Activated CD4-positive, alpha-beta T cell treated with anti-CD3 and anti-CD28 coated beads for 36 hours (primary cell): ENCODE measurements at regions not wholly inside any gene's neighbourhood (a gene's known extent, or its start where the extent isn't known, plus 50 kb on each side); places are given as distances from the start of the nearest gene placed in this dataset.

Experiments used
- ATAC-seq: fragments of 200-7000 bp; cut with Tn5 transposase; one replicate; pipeline ENCODE4 v1.10.0; 2021; ENCODE audit warnings: mild to moderate bottlenecking, moderate library complexity
- CTCF ChIA-PET: fragments of 350-600 bp; sonication (Branson Sonifier 250); formaldehyde crosslinking; loops from one replicate; lab custom pipeline; 2021; ENCODE audit warnings: antibody characterized with exemption; lab: Charles Lee
- POLR2A ChIA-PET: fragments of 350-600 bp; sonication (Branson Sonifier 250); formaldehyde crosslinking; loops from one replicate; lab custom pipeline; 2021; ENCODE audit warnings: antibody characterized with exemption, inconsistent platforms; lab: Charles Lee
- DNase-seq: peaks from one replicate; pipeline ENCODE4 v3.0.0-alpha.2; 2020
- H3K27ac Mint-ChIP-seq: one replicate; pipeline ENCODE4 v1.8.0; 2021; ENCODE audit warnings: mixed read lengths
- H3K27me3 Mint-ChIP-seq: one replicate; pipeline ENCODE4 v1.8.0; 2021; ENCODE audit warnings: mixed read lengths
- H3K36me3 Mint-ChIP-seq: one replicate; pipeline ENCODE4 v1.8.0; 2021; ENCODE audit warnings: low read depth, mixed read lengths
- H3K4me1 Mint-ChIP-seq: one replicate; pipeline ENCODE4 v1.8.0; 2021; ENCODE audit warnings: mixed read lengths
- H3K4me3 Mint-ChIP-seq: one replicate; pipeline ENCODE4 v1.8.0; 2021; ENCODE audit warnings: mild to moderate bottlenecking, moderate library complexity, mixed read lengths
- H3K9me3 Mint-ChIP-seq: one replicate; pipeline ENCODE4 v1.8.0; 2021; ENCODE audit warnings: low read depth, mixed read lengths
- intact Hi-C, 2 experiments: fragments of 100-400 bp; cut with DNase I in 1 of 2; cut with micrococcal nuclease in 1 of 2; formaldehyde crosslinking; loops; one replicate each; pipeline versions ENCODE4 v1.14.2 to v1.15.1; 2022 to 2024; cut with DNase I, micrococcal nuclease

GRCh38 chr9:20200991-20201431 lies 412.2 kb upstream of the SLC24A2 start:
- Mint-ChIP-seq H3K27me3 (peaks cover 4% of the 10 kb centered on the region), H3K4me3 (no peak overlapping the region), H3K4me1 (peaks cover 7% of the 10 kb centered on the region), H3K27ac (no peak overlapping the region), H3K9me3 (peaks cover 3% of the 10 kb centered on the region), H3K36me3 (peaks cover 2% of the 10 kb centered on the region)
- ATAC-seq = no peak
- DNase-seq = no peak
- ChIA-PET CTCF (interaction anchor here (0.9 kb wide), 1 partner anchor 12 kb away, joined by 3 read pairs; no protein-coding TSS in a partner anchor), POLR2A (no interaction called here)
- intact Hi-C loops = no loop called here

GRCh38 chr9:20200581-20200980 lies 411.7 kb upstream of the SLC24A2 start:
- ChIA-PET CTCF (interaction anchor here (0.9 kb wide), 1 partner anchor 11 kb away, joined by 3 read pairs; no protein-coding TSS in a partner anchor), POLR2A (no interaction called here)
- ATAC-seq = no peak
- no peak overlapping the region for H3K4me3 Mint-ChIP-seq
- peaks cover 4% of the 10 kb centered on the region for H3K27me3 Mint-ChIP-seq
- H3K27ac Mint-ChIP-seq = no peak overlapping the region
- intact Hi-C loops = no loop called here
- H3K4me1 Mint-ChIP-seq = peaks cover 7% of the 10 kb centered on the region
- peaks cover 3% of the 10 kb centered on the region for H3K9me3 Mint-ChIP-seq
- peaks cover 2% of the 10 kb centered on the region for H3K36me3 Mint-ChIP-seq
- DNase-seq = no peak

DNA sequence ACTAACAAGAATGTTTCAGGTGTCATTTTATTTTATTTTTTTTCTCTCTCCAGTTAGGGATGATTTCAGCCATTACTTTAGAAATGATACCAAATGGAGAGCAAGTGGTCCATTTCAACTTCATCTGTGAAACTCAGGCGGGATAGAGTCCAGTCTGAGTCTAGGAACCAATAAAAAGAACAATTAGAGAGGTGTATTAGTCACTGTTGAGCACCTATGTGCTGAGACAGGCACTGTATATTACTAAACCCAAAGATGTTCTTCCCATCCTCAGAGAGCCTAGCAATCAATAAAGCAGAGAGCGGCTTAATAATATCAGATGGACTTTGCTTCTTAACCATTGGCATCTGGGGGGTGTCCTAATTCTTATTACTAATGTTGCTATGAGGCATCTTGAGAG lies 410.3 kb upstream of the SLC24A2 start:
- ChIA-PET POLR2A (no interaction called here), CTCF (no interaction called here)
- Mint-ChIP-seq H3K27me3 (peaks cover 4% of the 10 kb centered on the region), H3K9me3 (peaks cover 5% of the 10 kb centered on the region), H3K36me3 (peaks cover 2% of the 10 kb centered on the region), H3K27ac (no peak overlapping the region), H3K4me3 (no peak overlapping the region), H3K4me1 (peaks cover 7% of the 10 kb centered on the region)
- ATAC-seq (no peak), DNase-seq (no peak)
- intact Hi-C loops = loop anchor here in 1 of 2 experiments (10.0 kb wide), 1 partner anchor 46 kb away; no protein-coding TSS in a partner anchor

- H3K4me3 Mint-ChIP-seq = no peak overlapping the region
- no peak overlapping the region for H3K27ac Mint-ChIP-seq
- H3K9me3 Mint-ChIP-seq = peaks cover 5% of the 10 kb centered on the region
- intact Hi-C loops = loop anchor here in 1 of 2 experiments (10.0 kb wide), 1 partner anchor 47 kb away; no protein-coding TSS in a partner anchor
- ATAC-seq = no peak
- ChIA-PET POLR2A (no interaction called here), CTCF (no interaction called here)
- peaks cover 7% of the 10 kb centered on the region for H3K4me1 Mint-ChIP-seq
- H3K36me3 Mint-ChIP-seq = peaks cover 2% of the 10 kb centered on the region
- no peak for DNase-seq
- H3K27me3 Mint-ChIP-seq = peaks cover 4% of the 10 kb centered on the region
These were observed 409.3 kb upstream of the SLC24A2 start for GRCh38 chr9:20197976-20198685.

DNA sequence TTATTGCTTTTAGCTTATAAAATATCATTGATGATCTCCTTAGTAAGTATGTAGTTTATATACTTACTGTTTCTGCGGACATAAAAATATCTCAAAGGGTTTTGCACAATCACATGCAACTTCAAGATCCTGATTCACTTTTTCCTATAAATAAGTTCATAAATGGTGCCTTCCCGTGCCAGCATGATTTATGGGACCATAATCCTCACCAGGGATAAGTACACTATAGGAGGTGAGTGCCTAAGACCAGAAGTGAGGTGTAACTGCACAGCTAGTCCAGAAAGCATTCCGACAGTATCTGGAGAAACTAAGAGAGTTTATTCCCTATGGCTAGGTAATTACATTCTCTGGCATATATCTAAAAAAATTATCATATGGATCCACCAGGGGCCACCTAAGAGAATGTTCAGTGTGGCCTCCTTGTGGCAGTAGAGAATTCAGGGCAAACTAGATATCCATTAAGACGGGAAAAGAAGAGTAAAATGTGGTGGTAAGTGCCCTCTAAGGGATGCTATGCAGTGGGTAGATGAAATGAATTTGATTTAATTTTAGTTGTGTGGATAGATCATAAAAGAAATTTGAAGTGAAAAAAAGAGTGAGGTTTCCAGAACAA lies 402.5 kb upstream of the SLC24A2 start:
- Mint-ChIP-seq H3K36me3 (no peaks in the 10 kb centered on the region), H3K9me3 (peaks cover 2% of the 10 kb centered on the region), H3K4me3 (no peak overlapping the region), H3K4me1 (no peaks in the 10 kb centered on the region), H3K27ac (no peak overlapping the region), H3K27me3 (no peaks in the 10 kb centered on the region)
- ChIA-PET POLR2A (no interaction called here), CTCF (interaction anchor here (0.7 kb wide), 1 partner anchor 134 kb away, joined by 3 read pairs; no protein-coding TSS in a partner anchor)
- intact Hi-C loops = loop anchor here in 1 of 2 experiments (10.0 kb wide), 1 partner anchor 53 kb away; no protein-coding TSS in a partner anchor
- ATAC-seq = no peak
- no peak for DNase-seq

DNA sequence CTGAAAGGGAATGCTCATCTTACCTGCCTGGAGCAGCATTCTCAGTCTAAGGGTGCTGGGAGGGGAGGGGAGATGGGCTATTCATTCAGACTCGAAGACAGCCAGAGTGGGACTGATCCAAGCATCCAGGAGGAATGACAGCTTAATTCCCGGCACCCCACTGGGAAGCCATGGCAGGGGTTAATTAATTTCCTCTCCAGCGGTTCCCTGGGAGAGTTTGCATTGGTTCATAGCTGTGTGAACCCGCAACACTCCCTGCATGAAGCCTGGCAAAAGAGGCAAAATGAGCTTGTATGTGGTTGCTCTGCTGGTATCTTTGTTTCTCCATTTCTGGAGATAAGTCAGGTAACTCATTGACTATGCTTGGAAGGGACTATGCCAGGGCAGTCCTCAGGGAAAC lies 401.0 kb upstream of the SLC24A2 start:
- no peak for DNase-seq
- no peaks in the 10 kb centered on the region for H3K9me3 Mint-ChIP-seq
- intact Hi-C loops = loop anchor here in 1 of 2 experiments (10.0 kb wide), 1 partner anchor 55 kb away; no protein-coding TSS in a partner anchor
- H3K27ac Mint-ChIP-seq = no peak overlapping the region
- no peak overlapping the region for H3K4me3 Mint-ChIP-seq
- H3K36me3 Mint-ChIP-seq = no peaks in the 10 kb centered on the region
- ChIA-PET POLR2A (no interaction called here), CTCF (interaction anchor here (0.6 to 0.8 kb wide), 3 partner anchors 734 to 990 kb away, joined by 3 read pairs; no protein-coding TSS in a partner anchor)
- H3K4me1 Mint-ChIP-seq = no peaks in the 10 kb centered on the region
- ATAC-seq = no peak
- H3K27me3 Mint-ChIP-seq = no peaks in the 10 kb centered on the region

DNA sequence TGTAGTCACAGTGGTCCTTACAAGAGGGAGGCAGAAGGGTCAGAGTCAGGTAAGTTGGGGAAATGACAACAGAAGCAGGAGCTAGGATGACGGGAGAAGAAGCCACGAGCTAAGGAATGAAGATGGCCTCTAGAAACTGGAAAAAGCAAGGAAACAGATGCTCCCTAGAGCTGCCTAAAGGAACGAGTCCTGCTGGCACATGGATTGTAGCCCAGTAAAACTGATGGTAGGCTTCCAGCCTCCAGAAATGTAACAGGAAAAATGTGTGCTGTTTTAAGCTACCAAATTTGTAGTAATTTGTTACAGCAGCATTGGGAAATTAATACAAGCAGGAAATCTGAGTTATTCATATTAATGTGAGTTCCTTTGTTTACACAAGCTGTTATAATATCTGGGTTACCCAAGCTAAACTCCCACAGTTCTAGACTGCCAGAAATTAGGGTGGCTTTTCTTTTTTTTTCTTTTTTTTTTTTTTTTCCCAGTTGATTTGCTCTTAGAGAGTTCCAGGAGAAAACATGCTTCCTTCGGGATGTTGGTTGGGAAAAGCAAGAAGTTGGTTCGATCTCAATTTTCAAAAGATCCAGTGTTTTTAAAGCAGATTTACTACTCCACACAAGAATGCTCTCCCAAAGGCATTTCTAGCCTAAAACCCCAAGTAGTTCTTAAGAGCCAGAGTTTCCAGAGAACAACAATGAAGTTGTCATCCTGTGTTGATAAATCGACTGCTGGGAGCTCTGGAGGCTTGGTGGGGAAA lies 400.0 kb upstream of the SLC24A2 start:
- no peak for DNase-seq
- ChIA-PET CTCF (interaction anchor here (0.7 to 1.4 kb wide), 5 partner anchors 12 to 991 kb away, joined by 3 read pairs; no protein-coding TSS in a partner anchor), POLR2A (no interaction called here)
- intact Hi-C loops = no loop called here
- no peak overlapping the region for H3K4me3 Mint-ChIP-seq
- no peaks in the 10 kb centered on the region for H3K27me3 Mint-ChIP-seq
- no peak for ATAC-seq
- no peaks in the 10 kb centered on the region for H3K4me1 Mint-ChIP-seq
- no peaks in the 10 kb centered on the region for H3K36me3 Mint-ChIP-seq
- no peaks in the 10 kb centered on the region for H3K9me3 Mint-ChIP-seq
- no peak overlapping the region for H3K27ac Mint-ChIP-seq

GRCh38 chr9:20187318-20187717 lies 398.5 kb upstream of the SLC24A2 start:
- H3K36me3 Mint-ChIP-seq = no peaks in the 10 kb centered on the region
- no peak overlapping the region for H3K4me3 Mint-ChIP-seq
- ChIA-PET CTCF (no interaction called here), POLR2A (no interaction called here)
- no peaks in the 10 kb centered on the region for H3K4me1 Mint-ChIP-seq
- DNase-seq (no peak), ATAC-seq (no peak)
- no peak overlapping the region for H3K27ac Mint-ChIP-seq
- H3K9me3 Mint-ChIP-seq = peaks cover 2% of the 10 kb centered on the region
- no peaks in the 10 kb centered on the region for H3K27me3 Mint-ChIP-seq
- intact Hi-C loops = no loop called here

- Mint-ChIP-seq H3K27ac (no peak overlapping the region), H3K4me3 (no peak overlapping the region), H3K36me3 (no peaks in the 10 kb centered on the region), H3K4me1 (peaks cover under 1% of the 10 kb centered on the region), H3K9me3 (peaks cover 3% of the 10 kb centered on the region), H3K27me3 (no peaks in the 10 kb centered on the region)
- intact Hi-C loops = no loop called here
- DNase-seq (no peak), ATAC-seq (no peak)
- ChIA-PET POLR2A (no interaction called here), CTCF (no interaction called here)
These were observed 398.0 kb upstream of the SLC24A2 start for GRCh38 chr9:20186823-20187222.

- intact Hi-C loops = no loop called here
- ChIA-PET POLR2A (no interaction called here), CTCF (no interaction called here)
- no peaks in the 10 kb centered on the region for H3K27me3 Mint-ChIP-seq
- H3K27ac Mint-ChIP-seq = no peak overlapping the region
- ATAC-seq (no peak), DNase-seq (no peak)
- H3K9me3 Mint-ChIP-seq = peaks cover 3% of the 10 kb centered on the region
- H3K4me1 Mint-ChIP-seq = peaks cover 4% of the 10 kb centered on the region
- H3K4me3 Mint-ChIP-seq = no peak overlapping the region
- no peaks in the 10 kb centered on the region for H3K36me3 Mint-ChIP-seq
These were observed 397.4 kb upstream of the SLC24A2 start for GRCh38 chr9:20186231-20186630.

DNA sequence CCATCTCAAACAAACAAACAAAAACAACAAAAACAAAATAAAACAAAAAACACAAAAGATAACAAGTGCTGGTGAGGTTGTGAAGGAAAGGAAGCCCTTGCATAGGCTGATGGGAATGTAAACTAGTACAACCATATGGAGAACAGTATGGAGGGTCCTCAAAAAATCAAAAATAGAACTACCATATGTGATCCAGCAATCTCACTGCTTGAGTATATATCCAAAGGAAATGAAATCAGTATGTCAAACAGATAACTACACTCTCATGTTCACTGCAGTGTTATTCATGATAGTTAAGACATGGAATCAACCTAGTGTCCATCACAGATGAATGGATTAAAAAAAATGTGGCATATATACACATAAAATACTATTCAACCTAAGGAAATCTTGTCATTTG lies 395.7 kb upstream of the SLC24A2 start:
- Mint-ChIP-seq H3K4me3 (no peak overlapping the region), H3K4me1 (peaks cover 4% of the 10 kb centered on the region), H3K9me3 (peaks cover 3% of the 10 kb centered on the region), H3K27ac (no peak overlapping the region), H3K27me3 (no peaks in the 10 kb centered on the region), H3K36me3 (no peaks in the 10 kb centered on the region)
- no peak for DNase-seq
- no peak for ATAC-seq
- intact Hi-C loops = no loop called here
- ChIA-PET POLR2A (no interaction called here), CTCF (no interaction called here)
